ENCODE measurements at regions not wholly inside any gene's neighbourhood (a gene's known extent, or its start where the extent isn't known, plus 50 kb on each side); places are given as distances from the start of the nearest gene placed in this dataset.

DNA sequence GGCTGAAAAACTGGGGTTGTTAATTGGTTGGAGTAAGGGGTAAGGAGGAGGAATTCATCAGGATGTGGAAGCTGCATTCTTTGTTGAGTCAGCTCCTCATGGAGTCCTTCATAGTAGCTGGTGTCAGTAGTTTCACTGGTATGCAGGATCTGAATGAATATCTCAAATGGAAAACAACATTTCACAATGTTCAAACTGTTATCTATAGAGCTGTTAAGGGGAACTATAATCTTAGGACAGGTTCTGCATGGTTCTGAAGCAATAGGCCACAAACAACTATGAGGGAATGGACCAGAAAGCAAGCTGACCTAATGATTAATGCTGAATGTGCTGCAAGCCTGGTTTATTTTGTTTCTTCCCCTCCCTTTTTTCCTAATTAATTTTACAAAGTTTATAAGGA lies 225.8 kb downstream of the IPMK start:
- no peak for DNase-seq
- no peak for TF ChIP-seq POLR2A (IDR thresholded peaks at IDR 0.05)

DNA sequence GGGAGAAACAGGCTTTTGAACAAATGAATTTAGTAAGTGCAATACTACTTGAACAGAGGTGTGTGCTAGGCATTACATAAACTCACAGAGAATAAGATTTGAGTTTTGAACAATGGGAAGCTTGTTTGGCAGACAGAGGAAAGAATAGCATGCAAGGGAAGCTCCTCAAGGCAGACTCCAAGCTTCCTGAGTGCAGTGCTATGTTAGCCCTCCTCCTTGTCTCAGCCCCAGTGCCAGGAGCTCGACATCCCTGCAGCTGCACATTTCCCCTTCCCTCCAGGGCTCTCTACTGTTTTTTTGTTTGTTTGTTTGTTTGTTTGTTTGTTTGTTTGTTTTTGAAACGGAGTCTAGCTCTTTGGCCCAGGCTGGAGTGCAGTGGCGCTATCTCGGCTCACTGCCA lies 237.5 kb downstream of the IPMK start:
- no peak overlapping the region for H3K4me3 ChIP-seq
- 65 to 82% (median 72%) methylated on average over 4 of the region's 4 CpGs for WGBS, 5 donors
- no peaks in the 10 kb centered on the region for H3K4me1 ChIP-seq
- no peak overlapping the region for H3K27ac ChIP-seq
- H3K36me3 ChIP-seq, result no peaks in the 10 kb centered on the region
- H3K9me3 ChIP-seq, result no peaks in the 10 kb centered on the region
- intact Hi-C loops (cut with DNase I; ENCODE audit: low total_unique reads), result no loop called here
- DNase-seq, result no peak
- no peaks in the 10 kb centered on the region for H3K27me3 ChIP-seq
- TF ChIP-seq, protein P1, sequence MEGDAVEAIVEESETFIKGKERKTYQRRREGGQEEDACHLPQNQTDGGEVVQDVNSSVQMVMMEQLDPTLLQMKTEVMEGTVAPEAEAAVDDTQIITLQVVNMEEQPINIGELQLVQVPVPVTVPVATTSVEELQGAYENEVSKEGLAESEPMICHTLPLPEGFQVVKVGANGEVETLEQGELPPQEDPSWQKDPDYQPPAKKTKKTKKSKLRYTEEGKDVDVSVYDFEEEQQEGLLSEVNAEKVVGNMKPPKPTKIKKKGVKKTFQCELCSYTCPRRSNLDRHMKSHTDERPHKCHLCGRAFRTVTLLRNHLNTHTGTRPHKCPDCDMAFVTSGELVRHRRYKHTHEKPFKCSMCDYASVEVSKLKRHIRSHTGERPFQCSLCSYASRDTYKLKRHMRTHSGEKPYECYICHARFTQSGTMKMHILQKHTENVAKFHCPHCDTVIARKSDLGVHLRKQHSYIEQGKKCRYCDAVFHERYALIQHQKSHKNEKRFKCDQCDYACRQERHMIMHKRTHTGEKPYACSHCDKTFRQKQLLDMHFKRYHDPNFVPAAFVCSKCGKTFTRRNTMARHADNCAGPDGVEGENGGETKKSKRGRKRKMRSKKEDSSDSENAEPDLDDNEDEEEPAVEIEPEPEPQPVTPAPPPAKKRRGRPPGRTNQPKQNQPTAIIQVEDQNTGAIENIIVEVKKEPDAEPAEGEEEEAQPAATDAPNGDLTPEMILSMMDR (IDR thresholded peaks at IDR 0.05), result no peak
- no peak for TF ChIP-seq POLR2A (IDR thresholded peaks at IDR 0.05)
- no peak for TF ChIP-seq POLR2AphosphoS5 (IDR thresholded peaks at IDR 0.05)
- TF ChIP-seq EP300 (IDR thresholded peaks at IDR 0.05), result no peak

More for the DNA sequence above, 225.8 kb downstream of the IPMK start:
- H3K4me1 ChIP-seq, result no peaks in the 10 kb centered on the region
- no peaks in the 10 kb centered on the region for H3K36me3 ChIP-seq
- peaks cover 0 to 12% (median 3%) of the 10 kb centered on the region in 4 donors for H3K9me3 ChIP-seq
- intact Hi-C loops (cut with DNase I; ENCODE audit: low total_unique reads), result no loop called here
- no peaks in the 10 kb centered on the region for H3K27me3 ChIP-seq
- H3K27ac ChIP-seq, result no peak overlapping the region
- no peak overlapping the region for H3K4me3 ChIP-seq

DNA sequence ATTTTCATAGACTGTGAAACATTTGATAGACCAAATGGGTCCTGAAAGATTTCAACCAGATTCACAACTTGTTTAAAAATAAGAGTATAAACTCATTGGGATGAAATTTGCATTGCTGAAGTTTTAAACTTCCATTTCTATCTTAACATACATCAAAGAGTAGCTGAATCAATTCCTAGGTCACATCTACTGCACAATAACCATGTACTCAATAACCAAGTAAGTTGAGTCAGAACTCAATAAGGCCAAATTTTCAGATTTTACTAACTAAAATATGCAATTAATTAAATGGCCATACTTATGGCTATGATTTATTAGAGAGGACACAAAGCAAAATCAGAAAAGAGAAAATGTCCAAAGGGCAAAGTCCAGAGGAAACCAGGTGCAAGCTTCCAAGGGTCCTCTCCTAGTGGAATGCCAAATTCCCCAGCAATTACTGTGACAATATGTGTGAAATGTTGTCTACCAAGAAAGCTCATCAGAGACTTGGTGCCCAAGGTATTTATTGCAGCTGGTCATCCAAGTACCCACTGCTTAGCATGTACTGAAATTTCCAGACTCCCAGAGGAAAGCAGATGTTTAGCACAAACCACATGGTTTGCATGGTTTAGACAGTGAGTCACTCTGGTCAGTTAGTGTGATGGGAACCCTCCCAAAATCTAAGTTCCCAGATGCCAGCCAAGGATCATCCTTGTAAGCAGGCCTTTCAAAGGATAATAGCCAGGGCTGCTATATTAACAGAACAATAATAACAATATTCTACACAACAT lies 238.9 kb downstream of the IPMK start:
- no peaks in the 10 kb centered on the region for H3K9me3 ChIP-seq
- H3K27ac ChIP-seq, result no peak overlapping the region
- TF ChIP-seq EP300 (IDR thresholded peaks at IDR 0.05) (no peak), POLR2AphosphoS5 (IDR thresholded peaks at IDR 0.05) (no peak), POLR2A (IDR thresholded peaks at IDR 0.05) (no peak)
- TF ChIP-seq, protein P1 (IDR thresholded peaks at IDR 0.05), result no peak
- DNase-seq, result no peak
- H3K4me3 ChIP-seq, result no peak overlapping the region
- H3K36me3 ChIP-seq, result no peaks in the 10 kb centered on the region
- no peaks in the 10 kb centered on the region for H3K27me3 ChIP-seq
- intact Hi-C loops (cut with DNase I; ENCODE audit: low total_unique reads), result no loop called here
- no peaks in the 10 kb centered on the region for H3K4me1 ChIP-seq

DNA sequence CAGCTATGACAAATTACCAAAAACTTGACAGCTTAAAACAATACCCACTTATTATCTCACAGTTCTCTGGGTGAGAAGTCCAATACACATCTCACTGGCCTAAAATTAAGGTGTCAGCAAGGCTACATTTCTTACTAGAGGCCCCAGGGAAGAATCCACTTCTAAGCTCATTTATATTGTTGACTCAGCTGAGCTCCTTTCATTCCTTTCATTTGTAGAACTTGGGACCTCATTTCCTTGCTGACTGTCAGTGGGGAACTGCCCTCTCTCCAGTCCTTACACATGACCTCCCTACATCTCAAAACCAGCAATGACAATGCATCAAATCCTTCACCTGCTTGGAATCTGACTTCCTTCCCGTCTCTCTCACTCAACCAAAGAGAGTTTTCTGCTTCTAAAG lies 240.3 kb downstream of the IPMK start:
- Histone ChIP-seq H3K36me3 (no peaks in the 10 kb centered on the region), H3K27ac (no peak overlapping the region), H3K4me3 (no peak overlapping the region), H3K4me1 (no peaks in the 10 kb centered on the region), H3K9me3 (no peaks in the 10 kb centered on the region), H3K27me3 (no peaks in the 10 kb centered on the region)
- TF ChIP-seq POLR2A (IDR thresholded peaks at IDR 0.05) (no peak), EP300 (IDR thresholded peaks at IDR 0.05) (no peak), POLR2AphosphoS5 (IDR thresholded peaks at IDR 0.05) (no peak)
- TF ChIP-seq, protein P1 (IDR thresholded peaks at IDR 0.05), result no peak
- intact Hi-C loops (cut with DNase I; ENCODE audit: low total_unique reads), result no loop called here
- WGBS, 5 donors, result 57 to 76% (median 68%) methylated on average over 1 of the region's 1 CpG
- no peak for DNase-seq

DNA sequence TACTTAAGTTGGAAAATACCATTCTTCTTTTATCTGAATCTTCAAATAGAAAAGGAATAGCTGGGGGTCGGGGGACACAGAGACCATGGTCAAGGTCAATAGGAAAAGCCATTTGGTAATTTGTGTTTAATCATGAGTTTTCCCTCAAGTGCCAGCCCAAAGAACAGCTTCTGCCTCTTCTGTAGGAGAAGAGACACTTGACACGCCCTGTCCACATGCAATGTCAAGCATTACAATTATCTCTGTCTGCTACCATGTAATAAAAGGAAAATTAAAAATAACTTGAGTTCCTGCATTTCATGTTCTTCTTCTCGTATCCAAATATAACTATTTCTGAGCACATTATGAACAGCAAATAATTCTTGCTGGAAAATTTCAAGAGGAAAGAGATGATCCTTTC lies 241.7 kb downstream of the IPMK start:
- intact Hi-C loops (cut with DNase I; ENCODE audit: low total_unique reads), result no loop called here
- 67 to 76% (median 74%) methylated on average over 3 of the region's 3 CpGs for WGBS, 5 donors
- Histone ChIP-seq H3K4me3 (no peak overlapping the region), H3K27me3 (no peaks in the 10 kb centered on the region), H3K36me3 (no peaks in the 10 kb centered on the region), H3K9me3 (no peaks in the 10 kb centered on the region), H3K4me1 (no peaks in the 10 kb centered on the region), H3K27ac (no peak overlapping the region)
- DNase-seq, result no peak
- TF ChIP-seq, protein P1 (IDR thresholded peaks at IDR 0.05), result no peak
- no peak for TF ChIP-seq POLR2AphosphoS5 (IDR thresholded peaks at IDR 0.05)
- TF ChIP-seq POLR2A (IDR thresholded peaks at IDR 0.05), result no peak
- TF ChIP-seq EP300 (IDR thresholded peaks at IDR 0.05), result no peak

All from stomach (tissue), 8 donors.